RCC 7860 (cell line): ENCODE measurements at regions not wholly inside any gene's neighbourhood (a gene's known extent, or its start where the extent isn't known, plus 50 kb on each side); places are given as distances from the start of the nearest gene placed in this dataset.
A peak's percentile ranks its signal among the peaks of the same experiment; 100 is the strongest.
"Not testable (repeated sequence)": the region's sequence is repeated elsewhere in the genome, so short reads cannot be mapped to it uniquely, and the experiment has no call there.

ENCODE experiments used
- DNase-seq: peaks from one replicate; pipeline ENCODE4 v3.0.0-alpha.2; 2015; ENCODE audit warnings: low spot score
- FAIRE-seq: peaks from 2 replicates; lab custom pipeline; 2012; peaks lifted over from hg19 to GRCh38; lab: Jason Lieb, UNC

DNA sequence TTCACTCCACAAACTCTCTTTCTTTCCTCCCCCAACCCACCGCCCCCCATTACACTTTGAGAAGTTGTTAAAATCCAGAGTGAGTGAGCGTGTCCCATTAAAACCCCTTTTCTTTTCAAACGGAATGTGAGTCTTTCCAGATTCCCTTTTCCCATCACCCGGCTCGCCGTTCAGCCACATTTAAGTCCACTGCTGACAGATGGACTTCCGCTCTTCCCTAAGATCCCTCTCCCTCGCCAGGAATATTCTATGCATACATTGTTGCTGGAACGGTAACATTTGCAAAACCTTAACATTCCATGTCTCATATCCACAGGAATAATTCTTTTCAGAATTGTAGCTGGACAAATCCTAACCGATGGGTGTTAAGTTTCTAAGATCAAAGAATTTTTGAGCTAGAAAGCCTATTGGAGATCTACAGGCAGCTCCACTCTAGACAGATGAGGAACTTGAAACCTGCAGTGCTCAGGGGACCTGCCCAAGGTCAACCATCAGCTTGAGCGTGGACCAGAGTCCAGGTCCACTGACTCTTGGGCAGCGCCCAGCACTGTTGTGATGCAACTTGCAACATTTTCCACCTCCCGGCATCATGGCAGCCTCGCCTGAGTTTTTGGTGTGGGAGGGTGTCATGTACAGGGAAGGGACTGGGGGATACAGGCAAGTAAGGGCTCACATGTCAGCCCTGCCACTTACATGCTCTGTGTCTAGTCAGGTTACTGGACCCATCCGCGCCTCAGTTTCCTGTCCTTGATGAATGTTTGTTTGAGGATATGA lies 500.1 kb downstream of the CCDC171 start:
- FAIRE-seq (no peak), DNase-seq (no peak)

DNA sequence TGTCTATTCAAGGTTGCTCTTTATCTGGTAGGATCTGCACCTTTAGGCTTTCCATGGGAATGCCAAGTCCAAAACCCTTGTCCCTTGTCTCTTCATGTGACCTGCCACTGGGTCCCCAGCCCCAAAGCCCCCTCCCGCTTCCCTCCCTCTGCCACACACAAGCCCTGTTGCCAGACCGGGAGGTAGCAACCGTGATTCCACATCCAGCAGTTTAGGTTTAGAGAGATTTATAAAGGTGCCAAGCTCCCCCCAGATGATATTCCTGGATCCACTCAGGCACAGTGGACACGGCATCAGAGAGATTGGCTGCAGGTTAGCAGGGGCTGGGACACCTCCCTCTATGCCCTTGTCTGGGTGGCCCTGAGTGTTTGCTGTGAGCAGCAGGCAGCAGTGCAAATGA lies 504.7 kb downstream of the CCDC171 start:
- FAIRE-seq (no peak), DNase-seq (no peak)

DNA sequence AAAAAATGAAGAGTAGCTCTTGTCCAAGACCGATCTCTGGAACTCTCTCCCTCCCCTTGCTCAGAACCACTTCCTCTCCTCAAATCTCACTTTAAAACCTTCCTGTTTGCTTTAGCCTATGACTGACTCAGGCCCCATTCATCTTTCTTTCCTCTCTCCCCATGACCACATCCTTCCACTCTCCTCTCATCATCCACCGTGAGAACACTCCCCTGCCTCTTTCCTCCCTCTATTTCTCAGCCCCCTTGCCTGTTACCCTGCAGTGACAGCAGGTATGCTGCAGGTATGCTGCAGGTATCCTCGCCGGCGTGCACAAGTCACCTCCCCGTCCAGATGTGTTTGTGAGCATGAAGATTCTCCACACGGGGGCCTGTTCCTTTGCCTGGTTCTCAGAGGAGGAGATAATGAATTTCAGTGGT lies 505.3 kb downstream of the CCDC171 start:
- peak; percentile 68 for DNase-seq
- FAIRE-seq, result peak; percentile 71

DNA sequence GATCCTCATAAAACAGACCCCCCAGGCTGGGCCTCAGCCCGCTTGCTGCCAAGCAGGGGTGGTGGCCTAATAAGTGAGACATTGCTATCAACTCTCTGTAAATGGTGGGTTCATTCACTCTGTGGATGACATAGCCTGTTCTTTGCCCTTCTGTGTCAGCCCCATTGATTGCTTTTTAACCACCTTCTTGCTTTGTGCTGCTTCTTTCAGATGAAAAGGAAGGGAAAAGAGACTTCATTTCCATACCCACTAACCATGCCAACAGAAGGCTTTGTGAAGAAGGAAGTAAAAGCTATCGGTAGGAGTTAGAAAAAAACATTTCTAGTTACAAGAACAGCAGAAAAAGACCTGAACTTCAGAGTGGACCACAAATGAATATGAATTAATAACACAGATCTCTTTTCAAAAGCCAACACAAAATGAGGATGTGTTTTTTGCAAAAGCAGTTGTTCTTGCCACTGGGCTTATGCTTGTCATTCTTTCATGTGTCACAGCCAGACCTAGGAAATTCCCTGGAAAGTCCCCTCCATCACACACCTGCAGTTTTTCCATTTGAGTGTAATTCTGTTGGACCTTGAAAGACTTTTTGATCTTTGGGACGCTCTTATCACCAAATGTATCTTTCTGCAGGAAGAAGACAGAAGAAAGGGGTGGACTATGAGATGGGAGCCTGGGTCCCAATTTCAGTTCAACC lies 507.7 kb downstream of the CCDC171 start:
- DNase-seq (no peak), FAIRE-seq (no peak)

DNA sequence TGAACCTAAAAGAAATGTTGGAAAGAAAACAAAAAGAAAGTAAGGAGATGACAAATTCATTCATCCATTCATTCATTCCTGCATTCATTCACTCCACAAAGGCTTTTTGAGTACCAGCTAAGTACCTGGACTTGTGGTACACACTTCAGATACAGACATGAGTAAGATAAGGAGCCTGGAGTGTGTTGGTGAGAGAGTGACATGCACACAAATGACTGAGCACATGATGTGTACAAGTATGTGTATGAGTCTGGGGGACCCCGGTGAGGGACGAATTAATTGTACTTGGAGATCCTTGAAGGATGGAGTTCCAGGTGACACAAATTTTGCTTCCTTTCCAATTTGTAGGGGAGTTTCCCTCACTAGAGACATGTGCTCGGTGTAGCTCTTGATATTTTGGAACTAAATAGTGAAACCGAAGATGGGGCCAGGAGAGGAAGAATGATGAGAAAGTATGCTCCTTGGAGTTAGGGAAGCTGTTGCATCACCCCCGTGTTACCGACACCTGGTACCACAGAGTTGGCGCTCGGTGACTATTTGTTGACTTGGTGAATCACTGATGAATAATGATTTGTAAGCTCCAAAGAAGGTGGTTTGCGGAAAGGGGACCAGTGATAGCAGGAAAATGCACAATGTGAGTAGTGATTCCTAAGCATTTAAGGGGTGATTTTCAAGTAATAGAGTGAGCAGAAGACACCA lies 509.8 kb downstream of the CCDC171 start:
- DNase-seq, result peak; percentile 88
- peak; percentile 89 for FAIRE-seq

DNA sequence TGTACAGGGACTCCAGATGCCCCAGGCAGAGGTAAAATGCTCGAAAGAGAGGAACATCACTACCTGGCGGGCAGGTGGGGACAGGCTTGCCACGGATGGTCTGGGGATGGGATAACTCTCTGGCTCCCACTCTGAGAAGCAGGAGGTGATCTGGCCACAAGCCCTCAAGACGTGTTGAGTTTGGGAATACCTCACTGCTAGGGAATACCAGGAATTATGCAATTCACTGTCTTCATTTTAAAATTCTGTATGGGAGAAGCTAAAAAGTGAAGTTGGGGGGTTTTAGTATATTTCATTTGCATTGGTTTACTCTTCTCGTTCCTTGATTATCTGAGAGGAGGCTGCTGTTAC lies 510.4 kb downstream of the CCDC171 start:
- no peak for FAIRE-seq
- DNase-seq, result peak; percentile 26

DNA sequence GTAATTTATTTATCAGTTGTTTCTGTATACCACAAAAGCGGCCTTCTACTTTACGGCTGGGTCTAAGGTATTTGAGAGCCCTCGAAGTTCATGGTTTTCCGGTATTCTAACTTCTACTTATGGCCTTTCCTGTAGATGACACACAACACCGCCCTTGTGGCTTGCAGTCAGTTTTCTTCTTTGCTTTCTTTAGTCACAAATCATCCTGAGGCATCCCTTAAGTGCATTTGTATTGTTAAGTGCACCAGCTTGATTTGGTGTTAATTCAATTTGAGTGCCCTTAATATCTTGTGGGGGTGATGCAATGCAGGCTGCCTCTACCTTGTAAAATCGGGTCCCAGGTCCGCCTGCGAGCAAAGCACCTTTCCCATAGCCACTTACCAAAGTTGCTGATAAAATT lies 511.9 kb downstream of the CCDC171 start:
- no peak for DNase-seq
- no peak for FAIRE-seq

DNA sequence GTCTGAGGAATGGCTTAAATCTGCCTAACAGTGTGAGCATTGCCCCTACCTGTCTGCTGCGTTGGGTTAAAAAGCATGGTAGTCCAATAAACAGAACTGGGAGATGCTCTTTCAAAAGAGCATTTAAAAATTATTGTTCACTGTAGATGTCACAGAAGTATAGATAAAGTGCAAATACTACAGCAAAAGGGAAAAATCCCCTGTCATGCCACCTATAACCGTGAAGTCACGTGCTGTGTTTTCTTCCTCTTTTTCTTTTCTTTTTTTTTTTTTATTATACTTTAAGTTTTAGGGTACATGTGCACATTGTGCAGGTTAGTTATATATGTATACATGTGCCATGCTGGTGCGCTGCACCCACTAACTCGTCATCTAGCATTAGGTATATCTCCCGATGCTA lies 513.4 kb downstream of the CCDC171 start:
- not testable (repeated sequence) for FAIRE-seq, DNase-seq

DNA sequence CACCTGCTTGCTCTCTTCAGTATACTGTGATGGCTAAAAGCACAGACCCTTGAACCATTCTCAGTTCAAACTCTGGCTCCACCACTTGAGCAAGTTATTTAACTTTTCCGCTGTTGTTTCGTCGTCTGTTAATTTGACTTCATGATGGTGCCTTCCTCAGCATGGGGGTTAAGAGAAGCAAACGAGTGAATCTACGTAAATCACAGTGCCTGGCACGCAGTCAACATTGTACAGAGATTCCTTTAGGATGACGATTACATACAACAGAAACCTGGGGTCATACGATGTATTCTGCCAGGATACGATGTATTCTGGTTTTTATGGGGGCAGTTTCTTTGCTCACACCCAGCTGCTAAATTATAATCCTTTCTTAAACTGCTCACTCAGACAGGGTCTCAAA lies 515.6 kb downstream of the CCDC171 start:
- FAIRE-seq, result no peak
- no peak for DNase-seq

DNA sequence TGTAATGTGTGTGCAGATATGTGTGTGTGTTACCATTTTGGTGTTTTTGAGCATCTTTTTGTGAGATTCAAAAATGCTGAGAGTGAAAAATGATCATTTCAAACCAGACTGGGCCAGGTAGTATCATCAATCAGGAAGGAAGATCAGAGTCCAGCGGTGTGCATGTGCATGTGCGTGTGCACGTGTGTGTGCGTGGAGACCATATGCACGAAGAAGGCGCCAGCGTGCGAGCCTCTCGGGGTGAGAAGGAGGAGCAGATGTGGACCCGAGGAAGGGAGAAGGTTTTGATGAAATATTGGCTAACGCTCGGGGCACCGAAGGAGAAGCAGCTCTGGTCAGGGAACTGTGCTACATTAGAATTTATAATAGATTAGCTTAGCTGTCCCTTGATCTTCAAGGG lies 516.4 kb downstream of the CCDC171 start:
- FAIRE-seq, result no peak

DNA sequence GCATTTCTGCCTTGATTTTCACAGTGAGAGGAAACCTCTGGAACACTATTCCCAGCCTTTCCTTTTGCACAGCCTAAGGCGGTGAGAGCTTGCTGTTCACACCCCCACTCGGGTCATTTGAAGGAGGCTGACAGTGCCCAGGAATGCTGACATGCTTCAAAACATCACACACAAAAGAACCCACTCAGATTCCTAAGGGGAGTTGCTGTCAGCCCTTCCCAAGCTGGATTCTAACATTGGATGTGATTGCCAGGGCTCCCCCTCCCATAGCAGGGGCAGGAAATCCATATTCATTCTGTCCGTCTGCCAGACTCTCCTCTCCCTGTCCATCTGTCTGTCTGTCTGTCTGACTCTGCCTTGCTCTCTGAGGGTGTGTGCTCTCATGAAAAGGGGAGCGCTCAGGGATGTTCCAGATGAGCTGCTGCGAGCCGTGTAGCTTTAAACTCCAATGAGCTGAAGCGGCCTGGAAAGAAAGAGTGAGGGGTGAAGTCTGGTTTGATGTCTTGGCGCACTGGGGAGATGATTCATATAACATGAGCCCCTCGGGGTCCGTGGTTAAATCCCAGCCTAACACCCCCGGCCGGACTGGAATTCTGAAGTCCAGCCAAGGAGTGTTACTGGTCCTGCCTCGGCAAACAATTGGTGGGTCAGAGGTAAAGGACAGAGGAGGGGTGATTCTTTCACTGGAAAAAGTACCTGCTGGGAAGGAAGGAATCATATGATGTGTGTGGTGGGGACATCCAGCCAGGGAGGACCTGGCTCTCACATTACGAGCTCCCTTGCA lies 517.0 kb downstream of the CCDC171 start:
- DNase-seq (no peak), FAIRE-seq (no peak)

More for the DNA sequence above, 516.4 kb downstream of the CCDC171 start:
- DNase-seq, result no peak

DNA sequence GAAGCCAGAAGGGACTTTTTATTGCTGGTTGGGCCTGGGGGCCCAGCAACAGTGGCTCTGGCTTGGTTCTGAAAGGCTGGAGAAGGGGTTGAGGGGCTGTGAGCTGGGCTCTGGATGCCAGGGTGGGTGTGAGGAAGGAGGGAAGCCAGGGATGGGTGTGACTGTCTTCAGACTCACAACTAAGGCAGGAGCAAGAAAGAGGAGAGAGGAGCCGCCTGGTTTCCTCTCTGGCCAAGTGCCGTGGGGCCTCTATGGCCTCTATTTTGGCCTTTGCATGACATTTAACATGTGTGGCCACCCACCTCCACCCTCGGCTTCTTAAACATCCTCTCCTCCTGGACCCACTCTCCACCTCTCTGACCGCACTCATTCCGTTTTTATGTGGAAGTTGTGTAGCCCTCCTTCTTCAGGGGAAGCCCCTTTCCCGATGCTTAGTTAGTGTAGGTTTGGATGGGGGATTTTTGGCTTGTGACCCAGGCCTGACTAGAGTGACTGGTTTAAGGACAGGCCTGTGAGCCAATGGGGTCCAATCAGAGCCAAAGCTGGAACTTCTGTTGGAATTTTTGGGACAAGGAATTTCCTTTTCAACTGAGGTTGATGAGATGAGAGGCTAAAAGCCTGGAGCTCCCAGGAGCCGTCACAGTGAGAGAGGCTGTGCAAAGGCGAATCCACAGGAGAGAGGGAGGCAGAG lies 517.8 kb downstream of the CCDC171 start:
- no peak for DNase-seq
- FAIRE-seq, result no peak

DNA sequence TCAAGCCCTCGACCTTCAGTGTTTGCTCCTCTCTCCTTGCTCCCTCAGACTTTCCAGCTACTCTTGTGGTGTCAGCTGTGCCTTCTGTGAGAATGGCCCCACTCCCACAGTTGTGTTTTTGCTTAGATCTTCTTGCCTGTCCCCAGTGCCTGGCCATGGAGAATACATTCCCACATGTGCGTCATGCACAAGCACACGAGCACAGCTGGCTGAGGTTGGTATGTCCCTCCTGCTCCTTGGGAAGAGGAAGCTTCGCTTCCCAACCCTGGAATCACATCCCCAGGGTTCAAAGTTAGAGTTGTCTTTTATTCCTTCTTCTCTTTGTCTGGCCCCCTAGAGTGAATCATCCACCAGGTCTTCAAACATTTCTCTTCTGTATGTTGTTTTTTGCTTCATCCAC lies 518.6 kb downstream of the CCDC171 start:
- no peak for FAIRE-seq

DNA sequence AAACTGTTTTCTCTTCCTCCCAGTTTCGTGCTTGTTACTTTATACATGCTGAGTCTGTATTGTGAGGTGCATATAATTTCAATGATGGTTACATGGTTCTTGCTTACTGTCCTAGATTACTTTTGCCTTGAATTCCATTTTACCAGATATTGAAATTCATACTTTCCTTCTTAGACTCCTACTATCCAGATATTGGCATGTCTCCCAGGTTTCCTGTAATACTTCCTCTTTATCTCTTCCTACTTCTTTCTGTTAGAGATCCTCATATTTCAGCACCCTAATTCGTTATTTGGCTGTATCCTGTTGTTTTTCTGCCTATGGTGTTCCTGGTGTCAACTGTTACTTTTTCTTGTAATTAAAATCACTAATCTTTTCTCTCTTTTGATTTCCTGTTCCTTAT lies 522.1 kb downstream of the CCDC171 start:
- DNase-seq (no peak), FAIRE-seq (no peak)

More for the DNA sequence above, 518.6 kb downstream of the CCDC171 start:
- no peak for DNase-seq

DNA sequence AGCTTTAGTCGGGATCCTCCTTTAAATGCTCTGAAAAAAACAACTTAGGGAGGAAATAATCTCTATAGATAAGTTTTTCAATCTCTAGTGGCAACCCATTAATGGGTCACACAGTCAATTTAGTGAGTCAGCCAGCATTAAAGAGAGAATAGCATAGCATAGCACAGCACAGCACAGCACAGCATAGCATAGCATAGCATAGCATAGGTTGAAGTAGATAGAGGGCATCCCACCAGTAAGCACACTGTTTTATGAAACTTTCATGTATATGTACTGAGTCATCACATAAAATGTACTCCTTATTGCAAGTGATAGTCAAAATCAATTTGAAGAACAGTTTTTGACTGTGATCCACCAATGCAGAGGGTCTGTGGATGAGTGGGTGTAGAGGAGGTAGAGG lies 522.9 kb downstream of the CCDC171 start:
- DNase-seq (no peak), FAIRE-seq (no peak)

DNA sequence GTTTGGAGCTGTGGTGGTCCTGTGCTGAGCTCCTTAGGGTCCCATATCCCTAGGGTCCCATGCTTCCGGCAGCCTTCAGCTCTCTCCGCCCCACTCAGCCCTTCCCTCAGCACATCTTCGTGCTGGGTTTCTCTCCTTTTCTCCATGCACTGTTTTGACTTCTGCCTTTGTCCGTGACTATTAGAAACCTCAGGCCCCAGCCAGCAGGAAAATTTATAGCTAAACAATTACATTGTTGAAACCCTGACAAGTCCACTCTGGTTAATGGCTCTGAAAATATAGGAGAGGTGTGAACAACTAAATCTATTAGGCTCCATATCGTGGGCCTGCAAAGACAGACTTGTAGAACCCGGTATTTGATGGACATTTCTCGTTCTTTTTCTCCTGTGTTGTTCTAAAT lies 523.7 kb downstream of the CCDC171 start:
- FAIRE-seq (no peak), DNase-seq (no peak)

DNA sequence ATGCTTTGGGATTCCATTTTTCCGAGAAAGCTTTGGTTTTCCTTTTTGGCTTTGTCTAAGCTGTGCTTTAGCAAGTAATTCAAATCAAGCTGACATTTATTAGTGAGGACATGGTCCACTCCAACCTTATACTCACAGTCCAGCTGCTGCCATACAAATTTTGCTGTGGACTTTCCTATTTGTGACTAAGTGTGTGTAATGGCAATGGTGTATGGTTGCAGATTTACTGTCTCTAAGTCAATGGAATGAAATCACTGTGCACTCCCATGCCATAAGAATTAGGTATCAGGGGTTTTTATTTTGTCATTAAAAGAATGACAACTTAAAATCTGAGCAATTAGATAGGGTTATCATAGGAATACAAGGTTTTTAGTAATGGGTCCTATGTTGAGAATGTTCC lies 530.0 kb downstream of the CCDC171 start:
- no peak for FAIRE-seq
- DNase-seq, result no peak

DNA sequence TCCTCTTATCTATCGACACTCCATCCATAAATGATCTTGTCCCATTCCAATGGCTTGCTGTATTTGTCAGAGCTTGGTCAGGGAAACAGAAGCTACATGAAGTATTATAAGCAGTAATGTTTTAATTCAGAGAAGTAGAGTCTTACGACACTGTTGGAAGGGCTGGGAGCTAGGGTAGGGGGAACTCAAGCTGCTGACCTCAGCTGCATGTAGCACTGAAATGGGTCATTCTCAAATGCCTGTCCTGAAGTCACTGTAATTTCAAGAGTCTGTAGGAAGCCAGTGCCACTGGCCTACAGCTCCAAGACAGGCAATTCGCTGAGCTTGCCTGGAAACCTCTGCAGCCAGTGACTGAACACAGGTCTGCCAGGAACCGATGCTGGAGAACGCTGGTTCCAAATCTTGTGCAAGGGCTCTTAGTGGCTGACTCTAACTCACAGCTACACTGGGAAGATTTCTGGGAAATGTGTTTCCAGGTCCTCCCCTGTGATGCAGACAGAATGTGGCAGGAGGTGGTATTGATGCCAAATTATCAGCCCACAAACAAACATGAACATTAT lies 532.4 kb downstream of the CCDC171 start:
- no peak for FAIRE-seq
- DNase-seq, result no peak

DNA sequence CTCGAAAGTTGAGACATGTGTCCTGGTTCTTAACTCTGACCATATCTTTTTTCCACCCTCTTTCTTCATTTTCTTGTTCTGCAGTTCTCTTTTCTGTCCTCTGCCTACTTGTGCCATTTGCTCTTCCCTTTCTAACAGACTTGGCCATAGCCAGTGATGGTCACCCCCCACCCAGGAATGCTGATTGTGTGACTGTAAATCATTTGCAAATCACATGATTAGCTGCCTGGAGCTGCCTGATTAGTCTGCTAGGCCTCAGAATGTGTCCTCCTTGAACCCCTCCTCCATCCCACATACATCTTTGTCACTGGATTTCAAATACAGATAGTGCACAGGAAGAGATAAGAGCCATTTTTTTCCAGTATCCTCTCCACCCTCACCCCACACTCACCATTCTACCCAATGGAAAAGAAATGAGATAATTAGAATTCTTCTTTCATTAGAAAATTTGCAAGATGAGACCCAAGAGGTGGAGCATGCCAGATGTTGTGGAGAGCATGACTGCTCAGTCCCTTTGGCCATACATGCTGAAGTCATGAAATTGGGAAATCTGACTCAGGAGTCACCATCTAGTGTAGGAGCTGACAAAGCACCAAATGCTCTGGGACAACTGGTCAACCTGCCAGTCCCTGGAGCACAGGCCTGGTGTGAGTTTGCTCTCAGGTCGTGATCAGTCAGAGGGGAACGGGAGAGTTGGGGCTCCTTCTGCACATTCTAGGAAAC lies 538.2 kb downstream of the CCDC171 start:
- DNase-seq (no peak), FAIRE-seq (no peak)
